PFSK-1 (cell line): ENCODE measurements at regions not wholly inside any gene's neighbourhood (a gene's known extent, or its start where the extent isn't known, plus 50 kb on each side); places are given as distances from the start of the nearest gene placed in this dataset.

Source experiments
- FOXP2 ChIP-seq: optimal IDR thresholded peaks from 2 replicates; pipeline ENCODE3; 2011; ENCODE audit warnings: borderline replicate concordance, control low read depth, inconsistent platforms; ENCODE audit not compliant: insufficient read depth; ENCODE audit errors: extremely low read length, extremely low read depth
- POLR2AphosphoS5 ChIP-seq: IDR thresholded peaks from 2 replicates; pipeline ENCODE4 v1.6.1; 2012; ENCODE audit warnings: low read depth, mild to moderate bottlenecking, control low read depth, low read length, moderate library complexity
- SIN3A ChIP-seq: IDR thresholded peaks from 2 replicates; pipeline ENCODE4 v1.6.1; 2012; ENCODE audit warnings: mild to moderate bottlenecking, low read length, moderate library complexity, borderline replicate concordance; ENCODE audit not compliant: insufficient read depth
- TAF1 ChIP-seq: IDR thresholded peaks from 2 replicates; pipeline ENCODE4 v1.6.1; 2012; ENCODE audit warnings: low read length, control low read depth, borderline replicate concordance; ENCODE audit not compliant: insufficient read depth
- TF ChIP-seq, protein P1 (sequence below), 2 experiments: IDR thresholded peaks; 2 replicates each; pipeline versions ENCODE4 v1.6.1 to v1.8.0; 2011 to 2012; ENCODE audit warnings: low read depth in 2 of 2, low read length in 2 of 2, control low read depth in 1 of 2, inconsistent platforms in 1 of 2, mild to moderate bottlenecking in 1 of 2, moderate library complexity in 1 of 2; ENCODE audit not compliant: insufficient read depth in 1 of 2

DNA sequence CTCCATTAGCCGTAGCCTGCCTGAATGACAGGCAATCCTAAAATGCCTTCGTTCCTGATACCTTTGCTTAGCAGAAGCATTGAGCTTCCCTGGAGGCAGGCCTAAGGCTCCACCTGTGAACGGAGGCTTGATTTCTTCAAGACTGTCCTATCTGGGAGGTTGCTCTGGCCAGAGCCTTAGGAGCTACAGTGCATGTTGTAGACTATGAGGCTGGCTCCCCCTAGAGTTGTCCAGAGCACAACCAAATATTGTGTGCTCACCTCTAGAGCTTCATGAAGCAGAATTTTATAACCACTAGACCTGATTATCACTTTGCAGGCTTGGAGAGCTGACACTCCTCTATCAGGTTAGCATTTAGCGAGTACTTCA lies 217.8 kb downstream of the MAFB start:
- TF ChIP-seq FOXP2 = no peak
- no peak for TF ChIP-seq POLR2AphosphoS5
- TF ChIP-seq SIN3A = no peak
- TF ChIP-seq, protein P1, sequence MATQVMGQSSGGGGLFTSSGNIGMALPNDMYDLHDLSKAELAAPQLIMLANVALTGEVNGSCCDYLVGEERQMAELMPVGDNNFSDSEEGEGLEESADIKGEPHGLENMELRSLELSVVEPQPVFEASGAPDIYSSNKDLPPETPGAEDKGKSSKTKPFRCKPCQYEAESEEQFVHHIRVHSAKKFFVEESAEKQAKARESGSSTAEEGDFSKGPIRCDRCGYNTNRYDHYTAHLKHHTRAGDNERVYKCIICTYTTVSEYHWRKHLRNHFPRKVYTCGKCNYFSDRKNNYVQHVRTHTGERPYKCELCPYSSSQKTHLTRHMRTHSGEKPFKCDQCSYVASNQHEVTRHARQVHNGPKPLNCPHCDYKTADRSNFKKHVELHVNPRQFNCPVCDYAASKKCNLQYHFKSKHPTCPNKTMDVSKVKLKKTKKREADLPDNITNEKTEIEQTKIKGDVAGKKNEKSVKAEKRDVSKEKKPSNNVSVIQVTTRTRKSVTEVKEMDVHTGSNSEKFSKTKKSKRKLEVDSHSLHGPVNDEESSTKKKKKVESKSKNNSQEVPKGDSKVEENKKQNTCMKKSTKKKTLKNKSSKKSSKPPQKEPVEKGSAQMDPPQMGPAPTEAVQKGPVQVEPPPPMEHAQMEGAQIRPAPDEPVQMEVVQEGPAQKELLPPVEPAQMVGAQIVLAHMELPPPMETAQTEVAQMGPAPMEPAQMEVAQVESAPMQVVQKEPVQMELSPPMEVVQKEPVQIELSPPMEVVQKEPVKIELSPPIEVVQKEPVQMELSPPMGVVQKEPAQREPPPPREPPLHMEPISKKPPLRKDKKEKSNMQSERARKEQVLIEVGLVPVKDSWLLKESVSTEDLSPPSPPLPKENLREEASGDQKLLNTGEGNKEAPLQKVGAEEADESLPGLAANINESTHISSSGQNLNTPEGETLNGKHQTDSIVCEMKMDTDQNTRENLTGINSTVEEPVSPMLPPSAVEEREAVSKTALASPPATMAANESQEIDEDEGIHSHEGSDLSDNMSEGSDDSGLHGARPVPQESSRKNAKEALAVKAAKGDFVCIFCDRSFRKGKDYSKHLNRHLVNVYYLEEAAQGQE (IDR thresholded peaks at IDR 0.05; ENCODE audit: insufficient read depth in 1 of 2, low read depth in 2 of 2, low read length in 2 of 2) = no peak
- TF ChIP-seq TAF1 = no peak

DNA sequence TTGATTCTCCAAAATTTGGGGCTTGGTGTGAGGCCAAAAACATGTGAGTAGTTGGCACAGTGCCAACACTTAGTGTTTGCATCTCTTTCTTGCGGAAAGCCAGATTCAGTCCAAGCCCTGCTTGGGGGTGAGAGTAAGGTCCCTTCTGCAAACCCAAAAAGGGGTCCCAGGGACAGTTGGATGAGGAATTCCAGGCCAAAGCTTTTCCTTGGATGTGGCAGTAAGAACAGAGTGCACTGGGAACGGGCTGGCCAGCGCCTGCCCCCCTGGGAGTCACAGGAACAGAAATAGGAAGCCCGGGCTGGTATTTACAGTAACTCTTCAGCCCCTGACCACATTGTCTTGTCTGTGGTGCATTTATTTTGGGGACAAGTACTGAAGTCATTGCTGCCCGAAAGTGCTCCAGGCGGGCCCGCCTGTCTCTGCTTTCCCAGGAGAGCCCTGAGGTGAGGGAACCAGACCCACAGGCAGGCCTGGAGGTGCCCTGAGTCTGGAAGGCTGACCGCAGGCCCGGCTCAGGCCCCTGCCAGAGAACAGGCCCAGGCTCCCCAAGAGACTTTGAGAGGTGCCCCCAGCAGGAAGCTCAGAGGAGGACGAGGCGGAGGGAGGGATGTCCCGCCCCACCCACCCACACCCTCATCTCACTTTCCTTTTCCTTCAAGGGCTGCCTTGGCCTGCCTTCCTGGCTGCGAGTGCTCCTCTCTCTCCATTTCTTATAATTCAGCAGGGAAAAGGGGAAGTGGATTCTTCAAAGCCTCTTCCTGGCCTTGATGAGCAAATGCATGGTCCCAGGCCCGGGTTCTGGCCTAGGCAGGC lies 218.4 kb downstream of the MAFB start:
- TF ChIP-seq POLR2AphosphoS5 (no peak), SIN3A (no peak), TAF1 (no peak), FOXP2 (no peak)
- TF ChIP-seq, protein P1 (IDR thresholded peaks at IDR 0.05; ENCODE audit: insufficient read depth in 1 of 2, low read depth in 2 of 2, low read length in 2 of 2) = no peak

DNA sequence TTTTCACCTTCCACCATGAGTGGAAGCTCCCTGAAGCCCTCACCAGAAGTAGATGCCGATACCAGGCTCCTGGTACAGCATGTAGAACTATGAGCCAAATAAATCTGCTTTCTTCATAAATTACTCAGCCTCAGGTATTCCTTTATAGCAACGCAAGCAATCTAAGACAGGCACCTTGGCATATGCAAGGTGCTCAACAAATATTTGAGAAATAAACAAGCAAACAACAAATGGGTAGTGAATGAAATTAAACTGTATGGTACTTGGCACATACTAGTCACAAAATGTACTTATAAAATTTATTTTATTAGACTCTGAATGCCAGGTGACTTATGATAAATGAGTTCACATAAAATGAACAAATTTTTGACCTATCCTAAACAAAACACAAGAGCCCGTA lies 220.3 kb downstream of the MAFB start:
- TF ChIP-seq, protein P1 (IDR thresholded peaks at IDR 0.05; ENCODE audit: insufficient read depth in 1 of 2, low read depth in 2 of 2, low read length in 2 of 2) = no peak

DNA sequence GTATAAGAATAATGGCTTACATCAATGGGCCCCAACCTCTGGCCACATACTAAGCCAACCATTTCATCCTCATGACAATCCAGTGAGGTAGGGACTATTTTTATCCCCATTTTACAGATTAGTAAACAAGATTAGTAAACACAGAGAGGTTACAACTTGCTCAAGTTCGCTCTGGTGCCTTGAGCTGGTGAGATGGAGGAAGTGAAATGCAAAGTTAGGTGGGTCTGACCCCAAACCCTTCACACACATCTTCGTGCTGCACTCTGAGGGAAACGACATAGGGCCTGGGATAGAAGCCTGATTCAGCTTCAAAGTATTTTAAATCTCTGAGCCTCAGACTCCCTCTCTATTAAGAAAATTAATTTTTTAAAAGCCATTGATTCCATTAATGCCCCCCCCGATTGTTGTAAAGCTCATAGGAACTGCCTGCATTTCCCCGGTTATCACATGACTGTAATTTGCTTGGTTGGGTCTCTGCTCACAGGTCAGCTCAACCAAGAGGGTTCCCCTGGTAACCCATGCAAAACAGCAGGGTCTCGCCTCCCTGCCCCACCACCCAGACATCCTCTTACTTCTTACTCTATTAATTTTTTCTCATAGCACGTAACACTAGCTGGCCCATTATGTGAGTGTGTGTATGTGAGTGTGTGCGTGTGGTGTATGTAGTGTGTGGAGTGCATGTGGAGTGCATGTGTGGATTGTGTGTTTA lies 221.2 kb downstream of the MAFB start:
- TF ChIP-seq POLR2AphosphoS5 (no peak), SIN3A (no peak), FOXP2 (no peak), TAF1 (no peak)
- TF ChIP-seq, protein P1 (IDR thresholded peaks at IDR 0.05; ENCODE audit: insufficient read depth in 1 of 2, low read depth in 2 of 2, low read length in 2 of 2) = no peak

DNA sequence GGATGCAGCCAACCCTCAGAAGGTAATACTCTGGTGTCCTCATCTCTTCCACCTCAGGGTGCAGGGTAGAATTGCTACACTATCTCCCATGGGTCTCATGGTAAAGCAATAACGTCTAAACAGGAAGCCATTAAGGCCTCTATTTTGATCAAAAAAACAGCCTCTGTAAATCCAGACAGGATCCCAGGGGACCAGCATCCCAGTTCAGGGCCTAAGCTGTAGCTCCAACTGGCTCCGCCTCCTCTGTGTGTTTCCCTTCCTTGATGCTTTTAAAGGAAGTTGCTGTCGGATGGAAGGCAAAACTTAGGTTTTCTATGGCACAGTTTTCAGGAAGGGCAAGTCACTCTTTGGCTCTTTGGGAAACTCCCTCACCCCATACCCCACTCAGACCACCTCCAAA lies 222.0 kb downstream of the MAFB start:
- no peak for TF ChIP-seq POLR2AphosphoS5
- TF ChIP-seq, protein P1 (IDR thresholded peaks at IDR 0.05; ENCODE audit: insufficient read depth in 1 of 2, low read depth in 2 of 2, low read length in 2 of 2) = no peak
